PC-9 (cell line): ENCODE measurements at regions not wholly inside any gene's neighbourhood (a gene's known extent, or its start where the extent isn't known, plus 50 kb on each side); places are given as distances from the start of the nearest gene placed in this dataset.

ENCODE experiments used
- EZH2 ChIP-seq: fragments of 200-600 bp; sonication (generic); IDR thresholded peaks from 2 replicates; pipeline ENCODE4 v1.8.0; 2017; ENCODE audit warnings: antibody characterized with exemption, low read depth
- TF ChIP-seq, protein P1 (sequence below): fragments of 200-600 bp; sonication (generic); conservative IDR thresholded peaks from 2 replicates; pipeline ENCODE4 v1.6.1; 2017; ENCODE audit warnings: mixed run types, antibody characterized with exemption, mild to moderate bottlenecking, moderate library complexity

- TF ChIP-seq, protein P1, sequence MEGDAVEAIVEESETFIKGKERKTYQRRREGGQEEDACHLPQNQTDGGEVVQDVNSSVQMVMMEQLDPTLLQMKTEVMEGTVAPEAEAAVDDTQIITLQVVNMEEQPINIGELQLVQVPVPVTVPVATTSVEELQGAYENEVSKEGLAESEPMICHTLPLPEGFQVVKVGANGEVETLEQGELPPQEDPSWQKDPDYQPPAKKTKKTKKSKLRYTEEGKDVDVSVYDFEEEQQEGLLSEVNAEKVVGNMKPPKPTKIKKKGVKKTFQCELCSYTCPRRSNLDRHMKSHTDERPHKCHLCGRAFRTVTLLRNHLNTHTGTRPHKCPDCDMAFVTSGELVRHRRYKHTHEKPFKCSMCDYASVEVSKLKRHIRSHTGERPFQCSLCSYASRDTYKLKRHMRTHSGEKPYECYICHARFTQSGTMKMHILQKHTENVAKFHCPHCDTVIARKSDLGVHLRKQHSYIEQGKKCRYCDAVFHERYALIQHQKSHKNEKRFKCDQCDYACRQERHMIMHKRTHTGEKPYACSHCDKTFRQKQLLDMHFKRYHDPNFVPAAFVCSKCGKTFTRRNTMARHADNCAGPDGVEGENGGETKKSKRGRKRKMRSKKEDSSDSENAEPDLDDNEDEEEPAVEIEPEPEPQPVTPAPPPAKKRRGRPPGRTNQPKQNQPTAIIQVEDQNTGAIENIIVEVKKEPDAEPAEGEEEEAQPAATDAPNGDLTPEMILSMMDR = no peak
- TF ChIP-seq EZH2 = no peak
Observed at GRCh38 chr2:7454592-7454991, 537.4 kb downstream of the RNF144A start.
